Ishikawa (cell line): ENCODE measurements at regions not wholly inside any gene's neighbourhood (a gene's known extent, or its start where the extent isn't known, plus 50 kb on each side); places are given as distances from the start of the nearest gene placed in this dataset.

Experiments
- CEBPB ChIP-seq: IDR thresholded peaks from 2 replicates; pipeline ENCODE4 v1.6.1; 2012
- CREB1 ChIP-seq: IDR thresholded peaks from 2 replicates; pipeline ENCODE4 v1.6.1; 2012; ENCODE audit warnings: low read depth
- MAX ChIP-seq: IDR thresholded peaks from 2 replicates; pipeline ENCODE4 v1.6.1; 2012
- RAD21 ChIP-seq: IDR thresholded peaks from 2 replicates; pipeline ENCODE4 v1.6.1; 2012; ENCODE audit warnings: low read depth
- REST ChIP-seq: IDR thresholded peaks from 2 replicates; pipeline ENCODE4 v1.6.1; 2012; ENCODE audit warnings: low read depth, mild to moderate bottlenecking
- TAF1 ChIP-seq: IDR thresholded peaks from 2 replicates; pipeline ENCODE4 v1.6.1; 2012; ENCODE audit warnings: low read depth, mild to moderate bottlenecking
- USF1 ChIP-seq: IDR thresholded peaks from 2 replicates; pipeline ENCODE4 v1.6.1; 2012
- YY1 ChIP-seq: IDR thresholded peaks from 2 replicates; pipeline ENCODE4 v1.6.1; 2012; ENCODE audit warnings: low read depth
- ZBTB7A ChIP-seq: IDR thresholded peaks from 2 replicates; pipeline ENCODE4 v1.6.1; 2012; ENCODE audit warnings: low read depth

GRCh38 chr5:167779644-167780043 is 511.8 kb upstream of the WWC1 start:
- TF ChIP-seq USF1 (no peak), CEBPB (no peak), REST (no peak), CREB1 (no peak), TAF1 (no peak), MAX (no peak), RAD21 (no peak), YY1 (no peak), ZBTB7A (no peak)
